Heart left ventricle (tissue), 16 donors: ENCODE measurements at regions not wholly inside any gene's neighbourhood (a gene's known extent, or its start where the extent isn't known, plus 50 kb on each side); places are given as distances from the start of the nearest gene placed in this dataset.

Experiments
- ATAC-seq, 4 donors: fragments of 200-7000 bp; cut with Tn5 transposase; one replicate each; pipeline ENCODE4 v1.9.1; 2020 to 2022; ENCODE audit warnings: moderate library complexity in 4 of 4, mild to moderate bottlenecking in 3 of 4, moderate number of reproducible peaks in 1 of 4
- DNase-seq, 5 donors: peaks; one replicate each; pipeline ENCODE4 v3.0.0-alpha.2; 2020
- H3K27ac ChIP-seq, 12 donors: fragments of 200-600 bp; sonication (generic) in 4 of 12; one replicate each; pipeline versions ENCODE4 v1.5.0 to v1.8.0; 2016 to 2022; ENCODE audit warnings: mild to moderate bottlenecking in 2 of 12
- H3K27me3 ChIP-seq, 9 donors: fragments of 200-600 bp; sonication (generic) in 2 of 9; one replicate each; pipeline versions ENCODE4 v1.5.1 to v1.8.0; 2016 to 2022; ENCODE audit warnings: mild to moderate bottlenecking in 3 of 9
- H3K36me3 ChIP-seq, 9 donors: fragments of 200-600 bp; sonication (generic) in 2 of 9; one replicate each; pipeline versions ENCODE4 v1.5.0 to v1.8.0; 2018 to 2022; ENCODE audit warnings: mild to moderate bottlenecking in 2 of 9
- H3K4me1 ChIP-seq, 12 donors: fragments of 200-600 bp; sonication (generic) in 4 of 12; one replicate each; pipeline versions ENCODE4 v1.5.0 to v1.8.0; 2016 to 2022; ENCODE audit warnings: mild to moderate bottlenecking in 3 of 12
- H3K4me3 ChIP-seq, 12 donors: fragments of 200-600 bp; sonication (generic) in 4 of 12; one replicate each; pipeline versions ENCODE4 v1.5.0 to v1.8.0; 2017 to 2022; ENCODE audit warnings: mild to moderate bottlenecking in 9 of 12, moderate library complexity in 4 of 12
- H3K9me3 ChIP-seq, 12 donors: fragments of 200-600 bp; sonication (generic) in 4 of 12; one replicate each; pipeline versions ENCODE4 v1.5.0 to v1.8.0; 2016 to 2022; ENCODE audit warnings: mild to moderate bottlenecking in 1 of 12
- CTCF ChIP-seq, 12 donors: fragments of 200-600 bp; sonication (generic) in 4 of 12; IDR thresholded peaks; one replicate each; pipeline versions ENCODE4 v1.5.0 to v1.8.0; 2018 to 2022; ENCODE audit warnings: antibody characterized with exemption in 12 of 12, mild to moderate bottlenecking in 5 of 12
- POLR2A ChIP-seq, 2 donors: fragments of 450-650 bp; IDR thresholded peaks; one replicate each; pipeline ENCODE4 v1.6.1; 2017; ENCODE audit warnings: antibody characterized with exemption in 2 of 2, mild to moderate bottlenecking in 2 of 2, moderate library complexity in 2 of 2
- WGBS, 4 donors: extraction: QIAGEN DNeasy Blood & Tissue Kit in 2 of 4; methylation state at CpG; one replicate each; pipeline versions ENCODE4 v1.1.5 to v1.1.7; 2013 to 2018; 5-methylcytosine and 5-hydroxymethylcytosine counted together
- intact Hi-C, 10 donors: fragments of 100-400 bp; cut with DNase I; formaldehyde crosslinking; loops; one replicate each; pipeline versions ENCODE4 v1.11.1 to v1.14.2; 2022
- donor health status: ischemic (EF 13 %, LVEDD 7.1; RV severe dilation, severe dysfunction).
- donor health status: healthy with polysubstance abuse.
- donor health status: DM: no; HTN: yes; CAD: no.
- donor health status: DM: no; HTN: no; CAD: no.
- donor health status: ischemic (EF 25% LVEDD 6.9; RV normal size, moderate dysfunction).
- donor health status: ischemic (EF 25% LVEDD 5.7; RV mildly dilated, moderate dysfunction).
- donor health status: healthy.
- donor health status: DM: yes; HTN: yes; CAD: no.
- donor health status: ischemic (EF 35%, LVEDD 5.7; RV mildly dilated, moderate dysfunction).
- donor health status: nonischemic (EF 11% LVEDD 7.7; RV severe dilation, severe dysfunction).
- donor health status: DM: yes; HTN: yes; CAD: no.
- donor health status: PGD.
- donor health status: ischemic (EF 29% LVEDD 5.4; RV normal size, mild dysfunction).
- donor health status: nonischemic (EF 23%, LVEDD 6.1; RV moderate dilation, normal function).

- Histone ChIP-seq H3K9me3 (no peaks in the 10 kb centered on the region), H3K36me3 (no peaks in the 10 kb centered on the region), H3K4me3 (no peak overlapping the region), H3K4me1 (no peaks in the 10 kb centered on the region), H3K27ac (no peak overlapping the region), H3K27me3 (no peaks in the 10 kb centered on the region)
- ATAC-seq (no peak), DNase-seq (no peak)
- whole genome bisulfite sequencing, 4 donors = 56 to 69% (median 57%) methylated on average over 3 of the region's 3 CpGs
- TF ChIP-seq CTCF (IDR thresholded peaks at IDR 0.05) (no peak), POLR2A (IDR thresholded peaks at IDR 0.05) (no peak)
- intact Hi-C loops = no loop called here
Measured at GRCh38 chr10:106132956-106133355, 1031.5 kb downstream of the SORCS1 start.

GRCh38 chr10:106114656-106115186 is 1049.8 kb downstream of the SORCS1 start:
- intact Hi-C loops = no loop called here
- no peaks in the 10 kb centered on the region for H3K36me3 ChIP-seq
- TF ChIP-seq POLR2A (IDR thresholded peaks at IDR 0.05) = no peak
- no peak for TF ChIP-seq CTCF (IDR thresholded peaks at IDR 0.05)
- H3K4me1 ChIP-seq = no peaks in the 10 kb centered on the region
- 60 to 91% (median 85%) methylated on average over 2 to 8 of the region's 8 CpGs for WGBS, 4 donors
- no peaks in the 10 kb centered on the region for H3K27me3 ChIP-seq
- H3K4me3 ChIP-seq = no peak overlapping the region
- ATAC-seq = no peak
- H3K27ac ChIP-seq = no peak overlapping the region
- DNase-seq = no peak
- peaks cover 0 to 30% (median 0%) of the 10 kb centered on the region in 12 donors for H3K9me3 ChIP-seq

- no peak for DNase-seq
- H3K9me3 ChIP-seq = peaks cover 0 to 3% (median 0%) of the 10 kb centered on the region in 12 donors
- H3K27ac ChIP-seq = no peak overlapping the region
- intact Hi-C loops = no loop called here
- H3K4me3 ChIP-seq = no peak overlapping the region
- ATAC-seq = no peak
- no peaks in the 10 kb centered on the region for H3K27me3 ChIP-seq
- H3K4me1 ChIP-seq = no peaks in the 10 kb centered on the region
- 46 to 65% (median 51%) methylated on average over 1 of the region's 1 CpG for WGBS, 4 donors
- no peaks in the 10 kb centered on the region for H3K36me3 ChIP-seq
- TF ChIP-seq POLR2A (IDR thresholded peaks at IDR 0.05) = no peak
Measured at GRCh38 chr10:106111246-106111645, 1053.3 kb downstream of the SORCS1 start.

GRCh38 chr10:106107706-106108105 is 1056.8 kb downstream of the SORCS1 start:
- no peak for DNase-seq
- no peaks in the 10 kb centered on the region for H3K36me3 ChIP-seq
- no peaks in the 10 kb centered on the region for H3K4me1 ChIP-seq
- intact Hi-C loops = no loop called here
- no peaks in the 10 kb centered on the region for H3K9me3 ChIP-seq
- no peak overlapping the region for H3K4me3 ChIP-seq
- no peaks in the 10 kb centered on the region for H3K27me3 ChIP-seq
- ATAC-seq = no peak
- no peak overlapping the region for H3K27ac ChIP-seq
- TF ChIP-seq CTCF (IDR thresholded peaks at IDR 0.05) (no peak), POLR2A (IDR thresholded peaks at IDR 0.05) (no peak)

GRCh38 chr10:106106114-106106513 is 1058.4 kb downstream of the SORCS1 start:
- no peak for ATAC-seq
- Histone ChIP-seq H3K4me1 (no peaks in the 10 kb centered on the region), H3K27me3 (no peaks in the 10 kb centered on the region), H3K27ac (no peak overlapping the region), H3K9me3 (no peaks in the 10 kb centered on the region), H3K36me3 (no peaks in the 10 kb centered on the region), H3K4me3 (no peak overlapping the region)
- intact Hi-C loops = no loop called here
- no peak for DNase-seq
- TF ChIP-seq POLR2A (IDR thresholded peaks at IDR 0.05) = no peak
- TF ChIP-seq CTCF (IDR thresholded peaks at IDR 0.05) = no peak
- WGBS, 4 donors = 84 to 93% (median 86%) methylated on average over 2 of the region's 2 CpGs
